Stimulated activated CD8-positive, alpha-beta memory T cell treated with anti-CD3 and anti-CD28 coated beads, Interleukin-15, amount 100 ng/mL, for 4 hours (primary cell): ENCODE measurements at regions not wholly inside any gene's neighbourhood (a gene's known extent, or its start where the extent isn't known, plus 50 kb on each side); places are given as distances from the start of the nearest gene placed in this dataset.
"Not testable (repeated sequence)": the region's sequence is repeated elsewhere in the genome, so short reads cannot be mapped to it uniquely, and the experiment has no call there.

Experiments used
- DNase-seq, 2 donors: peaks; one replicate each; pipeline ENCODE4 v3.0.0-alpha.2; 2020; ENCODE audit warnings: low read depth in 2 of 2

DNA sequence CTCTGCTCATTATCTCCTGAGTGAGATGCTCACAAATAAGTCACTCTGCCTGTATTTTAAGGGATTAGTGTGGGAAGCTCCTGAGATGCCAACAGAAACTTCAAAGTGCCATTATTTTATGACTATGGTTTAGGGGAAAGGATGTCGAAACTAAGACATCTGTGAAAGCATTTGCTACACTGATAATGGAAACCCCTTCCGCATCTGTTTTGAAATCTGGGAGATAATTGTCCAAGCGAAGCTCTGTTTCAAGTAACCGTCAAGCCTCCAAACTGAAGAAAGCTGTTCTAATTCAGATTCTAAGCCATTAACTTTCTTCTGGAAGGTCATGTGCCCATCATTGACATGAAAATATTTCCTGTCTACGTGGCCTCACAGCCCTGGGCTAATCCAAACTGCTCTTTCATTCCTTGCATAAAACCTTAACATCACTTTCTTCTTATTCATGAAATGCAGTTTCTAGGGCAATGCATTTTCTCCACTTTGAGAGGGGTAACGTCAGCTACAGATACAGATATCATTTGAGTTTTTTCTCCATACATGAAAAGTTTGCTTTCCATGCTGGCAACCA is 932.0 kb downstream of the C6orf118 start:
- DNase-seq: no peak

DNA sequence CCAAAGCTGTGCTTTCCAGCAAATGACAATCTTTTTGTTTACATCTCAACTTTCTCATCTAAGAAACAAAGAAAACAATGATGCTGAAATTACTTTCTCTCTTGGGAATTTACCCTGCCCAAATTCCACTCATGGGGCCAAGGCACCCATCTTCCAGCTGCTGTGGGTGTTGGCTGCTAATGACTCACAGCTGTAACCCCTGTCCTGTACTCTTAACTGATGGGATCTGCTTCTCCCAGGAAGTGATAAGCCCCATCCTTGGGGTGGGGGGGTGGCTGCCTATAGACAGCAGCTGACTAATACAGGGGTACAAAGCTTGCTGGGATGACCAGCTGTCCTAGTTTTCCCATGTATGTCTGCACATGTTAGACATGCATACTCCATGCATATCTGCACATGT is 938.6 kb downstream of the C6orf118 start:
- no peak for DNase-seq

DNA sequence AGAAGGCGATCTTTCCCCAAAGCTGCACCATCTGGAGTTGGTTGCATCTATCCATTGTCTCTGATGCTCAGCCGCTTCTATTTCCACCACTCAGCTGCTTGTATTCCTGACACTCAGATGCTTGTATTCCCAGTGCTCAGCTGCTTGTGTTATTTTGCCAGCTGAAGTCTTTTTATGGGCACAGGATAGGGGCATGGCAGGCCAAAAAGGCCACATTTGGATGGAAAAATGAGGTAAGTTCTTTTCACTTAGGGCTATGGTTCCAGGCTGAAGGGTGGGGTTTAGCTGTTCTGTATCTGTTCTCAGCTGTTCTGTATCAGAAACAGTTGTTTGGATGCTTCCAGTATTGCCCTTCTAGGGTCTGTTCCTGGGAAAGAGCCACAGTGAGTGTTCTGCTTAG is 944.9 kb downstream of the QKI start:
- DNase-seq: no peak

GRCh38 chr6:164359036-164359435 is 944.5 kb downstream of the QKI start:
- DNase-seq: no peak

DNA sequence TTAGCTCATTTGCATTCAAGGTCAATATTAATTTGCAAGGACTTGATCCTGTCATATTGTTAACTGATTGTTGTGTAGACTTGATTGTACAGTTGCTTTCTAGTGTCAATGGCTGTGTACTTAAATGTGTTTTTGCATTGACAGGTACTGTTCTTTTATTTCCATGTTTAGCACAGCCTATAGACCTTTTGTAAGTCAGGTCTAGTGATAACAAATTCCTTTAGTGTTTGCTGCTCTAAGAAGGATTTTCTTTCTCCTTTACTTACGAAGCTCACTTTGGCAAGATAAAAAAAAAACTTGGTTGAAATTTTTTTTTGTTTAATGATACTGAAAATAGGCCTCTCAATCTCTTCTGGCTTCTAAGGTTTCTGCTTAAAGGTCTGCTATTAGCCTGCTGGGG is 942.3 kb downstream of the QKI start:
- no peak for DNase-seq

DNA sequence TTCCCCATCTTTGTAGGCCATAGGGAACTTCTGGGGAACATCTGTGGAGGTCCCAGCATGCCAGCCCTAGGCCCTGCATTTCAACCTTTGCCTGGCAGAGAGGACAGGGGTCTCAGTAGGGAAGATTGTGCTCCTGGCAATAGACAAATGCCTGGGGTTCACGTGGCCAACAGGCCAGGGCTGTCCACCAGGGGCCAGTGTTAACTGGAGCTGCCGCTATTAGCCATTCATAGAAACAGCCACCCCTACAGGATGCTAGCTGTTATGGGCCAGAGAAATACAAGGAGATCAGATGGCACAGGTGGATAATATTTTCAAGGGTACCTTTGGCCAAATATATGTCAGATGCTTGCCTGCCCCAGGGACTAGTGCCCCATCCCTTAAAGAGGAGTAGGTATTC is 932.9 kb downstream of the QKI start:
- no peak for DNase-seq

DNA sequence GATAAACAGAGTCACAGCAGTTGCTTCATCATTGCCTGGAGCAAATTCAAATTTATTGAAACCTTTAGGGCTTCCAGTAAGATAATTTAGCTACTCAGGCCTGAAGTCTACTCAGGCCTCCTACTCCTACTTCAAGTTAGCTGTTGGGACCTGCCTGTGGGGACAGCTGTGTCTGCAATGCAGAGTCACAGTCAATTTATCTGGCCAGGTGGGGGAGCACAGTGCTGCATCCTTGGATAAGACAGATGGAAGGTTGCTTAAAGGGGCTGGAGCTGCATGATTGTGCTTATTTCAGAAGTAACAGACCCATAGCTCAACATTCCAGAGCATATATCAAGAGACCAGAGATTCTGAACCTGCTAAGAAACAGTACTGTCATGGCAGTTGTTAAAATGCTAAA is 932.1 kb downstream of the QKI start:
- DNase-seq: no peak

DNA sequence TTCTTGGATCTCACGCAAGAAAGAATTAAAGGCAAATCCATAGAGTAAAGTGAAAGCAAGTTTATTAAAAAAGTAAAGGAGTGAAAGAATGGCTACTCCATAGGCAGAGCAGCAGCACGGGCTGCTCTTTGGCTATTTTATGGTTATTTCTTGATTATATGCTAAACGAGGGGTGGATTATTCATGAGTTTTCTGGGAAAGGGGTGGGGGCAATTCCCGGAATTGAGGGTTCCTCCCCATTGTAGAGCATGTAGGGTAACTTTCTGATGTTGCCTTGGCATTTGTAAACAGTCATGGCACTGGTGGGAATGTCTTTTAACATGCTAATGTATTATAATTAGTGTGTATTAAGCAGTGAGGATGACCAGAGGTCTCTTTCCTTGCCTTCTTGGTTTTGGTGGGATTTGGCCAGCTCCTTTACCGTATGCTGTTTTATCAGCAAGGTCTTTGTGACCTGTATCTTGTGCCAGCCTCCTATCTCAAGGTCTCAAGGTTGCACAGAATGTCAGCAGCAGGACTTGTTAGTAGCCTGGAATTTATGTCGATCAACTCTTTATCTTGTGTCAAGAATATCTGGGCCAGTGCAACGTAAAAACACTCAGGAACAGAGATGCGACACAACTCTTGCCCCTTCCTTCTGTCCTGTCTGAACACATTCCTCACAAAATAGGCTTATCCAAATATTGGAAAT is 931.4 kb downstream of the QKI start:
- no peak for DNase-seq

DNA sequence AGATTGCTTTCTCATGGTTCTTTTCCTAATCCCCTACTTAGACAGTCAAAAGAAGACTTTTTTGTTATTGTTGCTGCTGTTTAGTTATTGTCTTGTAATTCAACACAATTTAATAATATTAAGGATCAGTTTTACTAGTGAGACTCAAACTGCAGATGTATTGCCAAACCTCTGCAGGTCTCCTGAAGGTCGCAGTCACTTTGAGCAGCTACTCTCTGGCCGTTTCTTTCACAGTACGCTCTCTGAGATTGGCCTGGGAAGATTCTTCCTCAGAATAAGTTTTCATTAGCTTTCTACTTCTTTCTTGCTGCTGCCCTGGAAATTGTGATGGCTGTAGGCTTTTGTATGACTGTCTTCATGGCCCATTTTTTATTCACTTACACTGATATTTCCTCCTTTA is 930.8 kb downstream of the QKI start:
- DNase-seq: no peak

DNA sequence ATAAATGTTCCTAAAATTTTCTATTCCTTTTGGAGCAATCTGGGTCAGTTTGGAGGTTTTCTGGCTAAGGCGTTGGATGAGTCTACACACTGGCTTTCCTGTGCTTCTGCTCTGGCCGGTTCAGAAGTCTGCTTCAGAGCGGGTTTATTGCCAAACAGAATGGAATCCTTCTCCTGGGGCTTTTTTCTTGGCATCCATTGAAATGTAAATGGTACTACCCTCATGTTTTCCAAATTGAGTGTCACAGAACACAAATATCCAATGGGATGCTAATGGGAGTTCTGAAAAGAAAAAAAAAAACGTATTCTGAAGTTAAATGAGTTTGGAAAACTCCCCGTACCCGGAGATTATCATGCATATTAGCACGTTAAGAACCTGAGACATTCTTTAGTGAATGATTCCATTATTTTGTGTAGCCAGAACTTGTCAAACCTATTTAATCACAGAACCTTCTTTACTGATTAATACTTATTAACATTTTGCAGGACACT is 930.3 kb downstream of the QKI start:
- no peak for DNase-seq

GRCh38 chr6:164339442-164339841 is 924.9 kb downstream of the QKI start:
- not testable (repeated sequence) for DNase-seq

DNA sequence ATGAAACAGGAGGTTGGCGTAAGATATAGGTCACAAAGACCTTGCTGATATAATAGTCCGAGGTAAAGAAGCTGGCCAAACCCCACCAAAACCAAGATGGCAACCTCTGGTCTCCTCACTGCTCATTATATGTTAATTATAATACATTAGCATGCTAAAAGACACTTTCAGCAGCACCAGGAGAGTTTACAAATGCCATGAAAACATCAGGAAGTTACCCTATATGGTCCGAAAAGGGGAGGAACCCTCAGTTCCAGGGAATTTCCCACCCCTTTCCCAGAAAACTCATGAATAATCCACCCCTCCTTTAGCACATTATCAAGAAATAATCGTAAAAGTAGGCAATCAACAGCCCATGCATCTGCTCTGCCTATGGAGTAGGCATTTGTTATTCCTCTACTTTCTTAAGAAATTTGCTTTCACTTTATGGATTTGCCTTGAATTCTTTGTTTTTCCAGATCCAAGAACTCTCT is 923.4 kb downstream of the QKI start:
- DNase-seq: no peak

GRCh38 chr6:164337024-164337924 is 922.8 kb downstream of the QKI start:
- DNase-seq: no peak

GRCh38 chr6:164336455-164336854 is 921.9 kb downstream of the QKI start:
- no peak for DNase-seq

- DNase-seq: no peak
These were observed 916.5 kb downstream of the QKI start for GRCh38 chr6:164331026-164331425.

DNA sequence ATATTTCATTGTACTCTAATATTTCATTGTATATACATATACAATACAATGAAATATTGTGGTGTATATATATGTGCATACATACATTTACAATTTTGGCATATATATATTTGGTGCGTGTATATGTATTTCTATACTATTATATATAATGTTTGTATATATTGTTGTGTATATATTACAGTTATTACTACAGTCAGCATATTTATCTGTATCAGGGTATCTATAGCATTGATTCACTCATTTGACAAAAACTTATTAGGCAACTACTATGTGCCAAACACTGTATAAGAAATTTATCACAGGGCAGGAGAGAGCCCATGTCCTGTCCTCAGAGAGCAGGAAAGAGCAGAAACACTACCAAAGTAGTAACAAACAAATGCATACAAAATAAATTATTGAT is 910.6 kb downstream of the QKI start:
- DNase-seq: no peak

- DNase-seq: no peak
These were observed 908.0 kb downstream of the QKI start for GRCh38 chr6:164322533-164322932.

GRCh38 chr6:164321297-164321696 is 906.8 kb downstream of the QKI start:
- DNase-seq: no peak

DNA sequence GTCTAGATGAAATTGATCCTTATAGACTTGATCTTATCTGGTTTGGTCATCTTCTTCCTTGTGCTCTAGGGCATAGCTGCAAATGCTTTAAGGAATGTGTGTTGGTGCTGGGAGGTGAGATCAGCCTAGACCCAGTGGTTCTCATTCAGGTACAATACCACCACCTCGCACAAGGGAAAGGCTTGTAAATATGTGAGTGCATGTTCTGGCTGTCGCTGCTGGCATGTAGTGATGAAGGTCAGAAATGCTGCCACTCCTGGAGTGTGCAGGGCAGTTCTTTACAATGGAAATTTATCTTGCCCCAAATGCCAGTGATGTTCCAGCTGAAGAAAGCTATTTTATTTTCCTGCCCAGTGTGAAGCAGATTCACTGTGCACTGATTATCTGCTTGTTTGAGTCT is 900.9 kb downstream of the QKI start:
- no peak for DNase-seq

DNA sequence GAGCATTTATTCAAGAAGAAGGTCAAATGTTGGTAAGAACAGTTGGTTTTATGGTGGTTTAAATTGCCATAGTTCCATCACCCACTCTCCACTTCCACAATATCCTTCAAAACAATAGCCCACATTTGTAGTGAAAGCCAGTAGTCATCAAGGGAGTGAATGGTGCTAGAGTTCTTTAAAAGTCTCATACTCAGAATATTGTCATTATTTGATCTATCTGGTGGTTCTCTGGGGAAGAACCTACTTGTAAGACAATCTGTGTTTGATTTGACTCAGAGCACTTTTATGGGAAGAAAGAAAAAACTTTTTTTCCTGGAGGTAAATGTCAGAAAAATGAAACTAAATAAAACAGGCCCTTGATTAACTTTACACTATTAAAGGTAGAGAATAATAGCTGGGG is 893.8 kb downstream of the QKI start:
- DNase-seq: no peak

- no peak for DNase-seq
These were observed 888.8 kb downstream of the QKI start for GRCh38 chr6:164303102-164303964.

DNA sequence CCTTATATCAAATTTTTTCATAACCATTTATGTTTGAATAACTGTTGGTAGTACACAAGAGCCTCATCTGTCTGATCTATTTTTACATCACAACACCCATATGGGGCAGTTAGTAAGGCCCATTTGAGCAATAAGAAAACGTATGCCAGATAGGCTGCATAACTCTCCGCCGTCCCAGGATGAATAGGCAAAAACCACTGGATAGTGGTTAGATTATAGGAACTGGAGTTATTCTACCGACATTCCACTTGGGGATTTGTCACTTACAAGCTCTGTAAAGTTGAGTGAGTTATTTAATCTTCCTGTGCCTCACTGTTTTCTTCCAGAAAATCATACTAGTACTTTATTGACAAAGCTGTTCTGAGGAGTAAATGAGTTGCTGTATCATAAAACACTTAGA is 881.9 kb downstream of the QKI start:
- no peak for DNase-seq
